ENCODE measurements at regions not wholly inside any gene's neighbourhood (a gene's known extent, or its start where the extent isn't known, plus 50 kb on each side); places are given as distances from the start of the nearest gene placed in this dataset.

DNA sequence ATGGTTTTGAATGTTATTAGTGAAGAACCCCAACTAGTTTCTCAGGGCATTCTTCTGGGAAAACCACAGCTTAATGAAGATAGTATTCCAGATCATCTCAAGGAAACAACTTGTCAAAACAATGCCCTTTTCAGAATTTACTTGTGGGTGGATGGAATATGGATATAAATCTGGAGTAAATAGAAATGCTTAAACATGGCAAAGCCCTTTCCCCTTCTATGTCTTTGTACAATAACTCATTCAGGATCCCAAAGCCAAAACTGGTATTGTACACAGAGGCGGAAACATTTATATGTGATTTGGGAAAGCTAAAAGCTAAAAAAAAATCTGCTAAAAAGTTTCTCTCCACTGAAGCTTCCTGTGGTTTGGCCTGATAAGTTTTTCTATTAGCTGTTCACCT, 55.5 kb upstream of the RGS5 start:
- Histone ChIP-seq H2BK12ac (ENCODE audit: insufficient read length, low read depth, low read length) (no peak overlapping the region), H3K4ac (ENCODE audit: low read depth, low read length) (no peak overlapping the region), H3K27me3 (ENCODE audit: insufficient read depth, low read length) (no peaks in the 10 kb centered on the region), H2AK5ac (ENCODE audit: insufficient read length, low read length) (no peak overlapping the region), H3K4me1 (ENCODE audit: insufficient read depth, low read length) (no peaks in the 10 kb centered on the region), H4K8ac (replicated peaks; ENCODE audit: insufficient read length, low read depth, low read length) (no peak overlapping the region), H2BK15ac (ENCODE audit: low read depth, low read length) (no peak overlapping the region), H4K91ac (ENCODE audit: insufficient read length, low read depth, low read length) (no peak overlapping the region), H2BK5ac (ENCODE audit: insufficient read length, low read length) (no peak overlapping the region), H3K9ac (ENCODE audit: extremely low read depth, insufficient read length, low read length) (no peak overlapping the region), H3K9me3 (ENCODE audit: control insufficient read depth, low read depth, low read length) (no peaks in the 10 kb centered on the region), H3K27ac (ENCODE audit: insufficient read length, low read depth, low read length) (no peak overlapping the region), H4K5ac (ENCODE audit: insufficient read length, low read depth, low read length) (no peak overlapping the region), H3T11ph (ENCODE audit: low read length) (no peak overlapping the region), H2AFZ (ENCODE audit: low read length) (no peak overlapping the region), H2BK20ac (ENCODE audit: low read depth, low read length, poor library complexity, severe bottlenecking) (no peak overlapping the region), H3K79me1 (ENCODE audit: insufficient read depth, low read depth, low read length, poor library complexity, severe bottlenecking) (no peaks in the 10 kb centered on the region), H2BK120ac (ENCODE audit: low read depth, low read length, poor library complexity, severe bottlenecking) (no peak overlapping the region), H3K79me2 (ENCODE audit: insufficient read depth, low read length) (no peaks in the 10 kb centered on the region), H4K20me1 (ENCODE audit: control insufficient read depth, insufficient read depth, insufficient read length) (no peaks in the 10 kb centered on the region), H3K23me2 (ENCODE audit: insufficient read length, low read depth, low read length, poor library complexity, severe bottlenecking) (no peaks in the 10 kb centered on the region), H3K18ac (ENCODE audit: insufficient read length, low read depth, low read length) (no peak overlapping the region), H3K14ac (ENCODE audit: insufficient read depth, low read length) (no peak overlapping the region), H3K4me2 (ENCODE audit: insufficient read depth, insufficient read length, low read length) (no peak overlapping the region), H3K23ac (ENCODE audit: insufficient read length, low read depth, low read length) (no peak overlapping the region), H3K56ac (ENCODE audit: insufficient read length, low read depth, low read length) (no peak overlapping the region)
- no peak for DNase-seq
- Mint-ChIP-seq H3K9me3 (no peaks in the 10 kb centered on the region; a peak in 1 of 5 replicates), H3K4me3 (no peak overlapping the region), H3K36me3 (ENCODE audit: insufficient read depth in 1 of 3, low read depth in 3 of 3) (no peaks in the 10 kb centered on the region), H3K27me3 (ENCODE audit: low read depth) (no peaks in the 10 kb centered on the region), H3K27ac (peak overlapping the region in 1 of 3 experiments; percentile 7; a peak in 1 of 7 replicates), H3K4me1 (peaks cover 2% of the 10 kb centered on the region in 2 experiments; a peak in 2 of 4 replicates)
- WGBS (ENCODE audit: extremely low coverage, insufficient read length, low lambda C conversion rate): no CpG with 5 or more reads among the region's 1 CpG
- TF ChIP-seq, protein P1, sequence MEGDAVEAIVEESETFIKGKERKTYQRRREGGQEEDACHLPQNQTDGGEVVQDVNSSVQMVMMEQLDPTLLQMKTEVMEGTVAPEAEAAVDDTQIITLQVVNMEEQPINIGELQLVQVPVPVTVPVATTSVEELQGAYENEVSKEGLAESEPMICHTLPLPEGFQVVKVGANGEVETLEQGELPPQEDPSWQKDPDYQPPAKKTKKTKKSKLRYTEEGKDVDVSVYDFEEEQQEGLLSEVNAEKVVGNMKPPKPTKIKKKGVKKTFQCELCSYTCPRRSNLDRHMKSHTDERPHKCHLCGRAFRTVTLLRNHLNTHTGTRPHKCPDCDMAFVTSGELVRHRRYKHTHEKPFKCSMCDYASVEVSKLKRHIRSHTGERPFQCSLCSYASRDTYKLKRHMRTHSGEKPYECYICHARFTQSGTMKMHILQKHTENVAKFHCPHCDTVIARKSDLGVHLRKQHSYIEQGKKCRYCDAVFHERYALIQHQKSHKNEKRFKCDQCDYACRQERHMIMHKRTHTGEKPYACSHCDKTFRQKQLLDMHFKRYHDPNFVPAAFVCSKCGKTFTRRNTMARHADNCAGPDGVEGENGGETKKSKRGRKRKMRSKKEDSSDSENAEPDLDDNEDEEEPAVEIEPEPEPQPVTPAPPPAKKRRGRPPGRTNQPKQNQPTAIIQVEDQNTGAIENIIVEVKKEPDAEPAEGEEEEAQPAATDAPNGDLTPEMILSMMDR (conservative IDR thresholded peaks at IDR 0.05): no peak
